Mucosa of stomach (tissue), 1 donor: ENCODE measurements at regions not wholly inside any gene's neighbourhood (a gene's known extent, or its start where the extent isn't known, plus 50 kb on each side); places are given as distances from the start of the nearest gene placed in this dataset.
"Not testable (repeated sequence)": the region's sequence is repeated elsewhere in the genome, so short reads cannot be mapped to it uniquely, and the experiment has no call there.

ENCODE experiments used
- H3K27me3 ChIP-seq: one replicate; pipeline ENCODE4 v1.7.0; 2013; ENCODE audit warnings: mild to moderate bottlenecking, low read length; ENCODE audit not compliant: control insufficient read depth, insufficient read depth
- H3K36me3 ChIP-seq: one replicate; pipeline ENCODE4 v1.7.0; 2013; ENCODE audit warnings: low read length; ENCODE audit not compliant: control insufficient read depth, insufficient read depth
- H3K4me1 ChIP-seq: one replicate; pipeline ENCODE4 v1.7.0; 2013; ENCODE audit warnings: mild to moderate bottlenecking, low read length; ENCODE audit not compliant: control insufficient read depth, insufficient read depth
- H3K4me3 ChIP-seq: one replicate; pipeline ENCODE4 v1.7.0; 2013; ENCODE audit warnings: low read length
- H3K9ac ChIP-seq: one replicate; pipeline ENCODE4 v1.7.0; 2013; ENCODE audit warnings: mild to moderate bottlenecking, low read length, moderate library complexity
- H3K9me3 ChIP-seq: one replicate; pipeline ENCODE4 v1.7.0; 2013; ENCODE audit warnings: mild to moderate bottlenecking, low read length, moderate library complexity; ENCODE audit not compliant: control insufficient read depth
- donor health status: Pancreatic carcinoma.

GRCh38 chr14:89480278-89480677, 63.2 kb upstream of the FOXN3 start:
- H3K9ac ChIP-seq = no peak overlapping the region
- H3K27me3 ChIP-seq = no peaks in the 10 kb centered on the region
- no peak overlapping the region for H3K4me3 ChIP-seq
- no peaks in the 10 kb centered on the region for H3K9me3 ChIP-seq
- no peaks in the 10 kb centered on the region for H3K36me3 ChIP-seq
- H3K4me1 ChIP-seq = no peaks in the 10 kb centered on the region

DNA sequence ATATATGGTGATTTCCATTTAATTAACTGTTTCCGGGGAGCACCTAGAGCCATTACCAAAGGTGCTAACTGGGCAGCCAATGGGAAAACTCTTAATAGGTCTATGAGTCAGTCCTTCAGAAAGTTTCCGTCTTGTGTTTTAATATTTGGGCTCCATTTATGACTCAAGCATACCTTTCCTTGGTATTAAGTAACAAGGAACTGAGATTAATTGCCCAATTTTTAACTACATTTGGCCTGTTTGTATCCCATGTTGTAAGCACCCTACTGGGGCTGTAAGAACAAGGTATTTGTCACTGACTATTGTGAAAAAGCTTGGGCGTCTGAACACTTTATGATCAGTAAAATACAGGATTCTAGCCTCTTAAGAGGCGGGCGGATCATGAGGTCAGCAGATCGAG, 62.8 kb upstream of the FOXN3 start:
- H3K9me3 ChIP-seq = no peaks in the 10 kb centered on the region
- no peak overlapping the region for H3K4me3 ChIP-seq
- H3K9ac ChIP-seq = no peak overlapping the region
- H3K4me1 ChIP-seq = no peaks in the 10 kb centered on the region
- H3K27me3 ChIP-seq = no peaks in the 10 kb centered on the region
- H3K36me3 ChIP-seq = no peaks in the 10 kb centered on the region

GRCh38 chr14:89477391-89477790, 60.4 kb upstream of the FOXN3 start:
- H3K27me3 ChIP-seq = no peaks in the 10 kb centered on the region
- no peaks in the 10 kb centered on the region for H3K4me1 ChIP-seq
- H3K9me3 ChIP-seq = no peaks in the 10 kb centered on the region
- H3K9ac ChIP-seq = no peak overlapping the region
- H3K36me3 ChIP-seq = no peaks in the 10 kb centered on the region
- no peak overlapping the region for H3K4me3 ChIP-seq

GRCh38 chr14:89476354-89476896, 59.4 kb upstream of the FOXN3 start:
- Histone ChIP-seq H3K27me3 (no peaks in the 10 kb centered on the region), H3K9ac (no peak overlapping the region), H3K4me3 (no peak overlapping the region)

DNA sequence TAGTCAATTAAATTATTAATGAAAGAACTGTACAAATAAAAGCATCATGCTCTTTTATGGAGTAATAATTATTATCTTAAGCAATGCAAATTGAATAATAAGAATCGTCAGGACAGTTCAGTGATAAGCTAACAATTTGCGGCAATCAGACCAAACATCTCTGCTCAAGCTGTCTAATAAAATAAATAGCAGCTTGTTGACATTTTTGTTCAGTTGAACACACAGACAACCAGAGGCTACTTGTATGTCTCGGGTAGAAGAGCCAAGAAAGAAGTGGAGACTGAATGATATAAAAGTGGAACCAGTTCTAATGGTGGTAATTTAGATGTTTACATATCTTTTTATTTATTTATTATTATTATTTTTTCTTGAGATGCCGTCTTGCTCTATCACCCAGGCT, 57.4 kb upstream of the FOXN3 start:
- Histone ChIP-seq H3K4me1 (no peaks in the 10 kb centered on the region), H3K27me3 (no peaks in the 10 kb centered on the region), H3K4me3 (no peak overlapping the region), H3K36me3 (no peaks in the 10 kb centered on the region), H3K9ac (no peak overlapping the region), H3K9me3 (no peaks in the 10 kb centered on the region)

More at GRCh38 chr14:89476354-89476896, 59.4 kb upstream of the FOXN3 start:
- H3K4me1 ChIP-seq = no peaks in the 10 kb centered on the region
- no peaks in the 10 kb centered on the region for H3K9me3 ChIP-seq
- H3K36me3 ChIP-seq = no peaks in the 10 kb centered on the region

DNA sequence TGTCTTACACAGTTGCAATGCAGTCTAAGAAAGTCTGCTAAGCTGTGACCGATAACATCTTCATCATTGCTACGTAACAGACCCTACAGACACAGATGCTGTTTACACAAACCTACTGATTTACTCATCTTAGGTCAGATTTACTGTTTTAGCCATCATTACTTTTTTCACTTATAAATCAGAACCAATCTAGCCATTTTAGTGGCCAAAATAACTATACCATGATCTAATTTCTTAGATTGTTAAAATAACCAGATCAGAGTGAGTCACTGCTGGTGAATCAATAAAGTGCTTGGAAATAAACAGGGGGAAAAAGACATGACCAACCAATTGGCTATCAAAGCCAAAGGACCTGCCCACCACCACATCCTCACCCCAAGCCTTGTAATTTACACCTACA, 57.0 kb upstream of the FOXN3 start:
- no peak overlapping the region for H3K9ac ChIP-seq
- no peaks in the 10 kb centered on the region for H3K4me1 ChIP-seq

DNA sequence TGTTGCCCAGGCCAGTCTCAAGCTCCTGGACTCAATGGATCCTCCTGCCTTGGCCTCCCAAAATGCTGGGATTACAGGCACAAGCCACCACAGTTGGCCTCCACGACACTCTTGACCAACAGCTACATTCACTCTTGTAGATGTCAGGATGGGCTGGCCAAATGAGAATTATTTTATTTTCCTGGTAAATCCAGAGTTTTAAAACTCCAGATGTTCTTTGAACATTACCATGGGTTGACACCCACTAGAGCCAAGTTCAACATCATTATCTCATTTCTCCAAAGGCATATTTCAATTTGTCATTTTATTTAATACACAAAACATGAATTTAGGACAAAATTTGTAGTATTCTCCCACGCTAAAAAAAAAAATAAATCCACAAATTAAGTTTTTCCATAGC, 56.5 kb upstream of the FOXN3 start:
- Histone ChIP-seq H3K27me3 (no peaks in the 10 kb centered on the region), H3K9ac (no peak overlapping the region), H3K36me3 (no peaks in the 10 kb centered on the region), H3K4me1 (no peaks in the 10 kb centered on the region), H3K4me3 (no peak overlapping the region), H3K9me3 (no peaks in the 10 kb centered on the region)

More for the DNA sequence above, 57.0 kb upstream of the FOXN3 start:
- Histone ChIP-seq H3K4me3 (no peak overlapping the region), H3K36me3 (no peaks in the 10 kb centered on the region), H3K27me3 (no peaks in the 10 kb centered on the region), H3K9me3 (no peaks in the 10 kb centered on the region)

- no peak overlapping the region for H3K4me3 ChIP-seq
Observed at GRCh38 chr14:89470401-89470800, 53.4 kb upstream of the FOXN3 start.

GRCh38 chr14:89469210-89470198, 52.5 kb upstream of the FOXN3 start:
- no peak overlapping the region for H3K4me3 ChIP-seq

More at GRCh38 chr14:89470401-89470800, 53.4 kb upstream of the FOXN3 start:
- Histone ChIP-seq H3K27me3 (no peaks in the 10 kb centered on the region), H3K4me1 (no peaks in the 10 kb centered on the region), H3K9me3 (no peaks in the 10 kb centered on the region), H3K9ac (no peak overlapping the region), H3K36me3 (no peaks in the 10 kb centered on the region)

GRCh38 chr14:89468566-89468965, 51.5 kb upstream of the FOXN3 start:
- Histone ChIP-seq H3K9me3 (no peaks in the 10 kb centered on the region), H3K4me1 (no peaks in the 10 kb centered on the region), H3K27me3 (no peaks in the 10 kb centered on the region), H3K4me3 (no peak overlapping the region), H3K9ac (no peak overlapping the region), H3K36me3 (no peaks in the 10 kb centered on the region)

More at GRCh38 chr14:89469210-89470198, 52.5 kb upstream of the FOXN3 start:
- no peaks in the 10 kb centered on the region for H3K9me3 ChIP-seq
- H3K4me1 ChIP-seq = no peaks in the 10 kb centered on the region
- no peak overlapping the region for H3K9ac ChIP-seq
- no peaks in the 10 kb centered on the region for H3K27me3 ChIP-seq
- H3K36me3 ChIP-seq = no peaks in the 10 kb centered on the region

DNA sequence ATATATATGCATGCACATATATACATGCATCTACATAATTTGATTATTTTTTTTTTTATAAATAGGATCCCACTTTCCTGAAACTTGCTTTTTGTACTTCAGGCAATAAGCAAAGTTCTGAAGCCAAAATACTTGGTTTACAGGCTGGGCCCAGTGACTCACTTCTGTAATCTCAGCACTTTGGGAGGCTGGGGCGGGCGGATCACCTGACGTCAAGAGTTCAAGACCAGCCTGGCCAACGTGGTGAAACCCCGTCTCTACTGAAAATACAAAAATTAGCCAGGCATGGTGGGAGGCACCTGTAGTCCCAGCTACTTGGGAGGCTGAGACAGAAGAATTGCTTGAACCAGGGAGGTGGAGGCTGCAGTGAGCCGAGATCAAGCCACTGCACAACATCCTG, 51.0 kb upstream of the FOXN3 start:
- H3K4me3 ChIP-seq = not testable (repeated sequence)

DNA sequence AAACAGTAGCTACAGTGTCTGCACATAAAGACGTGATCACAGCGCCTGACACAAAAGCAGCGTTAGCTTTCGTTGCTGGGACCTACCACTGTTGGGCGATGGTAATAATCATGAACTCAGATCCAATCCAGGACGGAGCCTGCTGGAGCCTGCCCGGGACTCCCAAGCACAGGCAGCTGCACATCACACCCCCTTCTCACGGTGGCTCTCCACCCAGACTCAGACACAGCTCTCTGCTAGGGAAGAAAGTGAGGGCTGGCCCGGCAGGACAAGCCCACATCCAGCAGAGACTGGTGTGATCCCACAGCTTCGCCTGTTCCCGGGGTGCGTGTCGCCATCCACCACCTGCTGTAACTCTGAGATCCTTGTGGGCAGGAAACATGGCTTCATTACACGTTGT, 49.9 kb upstream of the FOXN3 start:
- H3K9me3 ChIP-seq = no peaks in the 10 kb centered on the region
- no peak overlapping the region for H3K9ac ChIP-seq
- no peaks in the 10 kb centered on the region for H3K4me1 ChIP-seq
- H3K36me3 ChIP-seq = no peaks in the 10 kb centered on the region
- no peaks in the 10 kb centered on the region for H3K27me3 ChIP-seq
- no peak overlapping the region for H3K4me3 ChIP-seq

More for the DNA sequence above, 51.0 kb upstream of the FOXN3 start:
- H3K36me3 ChIP-seq, H3K9me3 ChIP-seq, H3K9ac ChIP-seq, H3K4me1 ChIP-seq, H3K27me3 ChIP-seq: not testable (repeated sequence)
